ENCODE measurements at regions not wholly inside any gene's neighbourhood (a gene's known extent, or its start where the extent isn't known, plus 50 kb on each side); places are given as distances from the start of the nearest gene placed in this dataset.

GRCh38 chr12:3924761-3925160 lies 51.6 kb upstream of the PARP11 start:
- no peak for TF ChIP-seq CTCF (IDR thresholded peaks at IDR 0.05)
- no peak for TF ChIP-seq POLR2A (IDR thresholded peaks at IDR 0.05)
